COLO668 (cell line): ENCODE measurements at regions not wholly inside any gene's neighbourhood (a gene's known extent, or its start where the extent isn't known, plus 50 kb on each side); places are given as distances from the start of the nearest gene placed in this dataset.
"Not testable (repeated sequence)": the region's sequence is repeated elsewhere in the genome, so short reads cannot be mapped to it uniquely, and the experiment has no call there.

Experiments used
- DNase-seq: peaks from one replicate; lab custom pipeline; 2025; ENCODE audit not compliant: unreplicated experiment; lab: John Stamatoyannopoulos, UW

DNA sequence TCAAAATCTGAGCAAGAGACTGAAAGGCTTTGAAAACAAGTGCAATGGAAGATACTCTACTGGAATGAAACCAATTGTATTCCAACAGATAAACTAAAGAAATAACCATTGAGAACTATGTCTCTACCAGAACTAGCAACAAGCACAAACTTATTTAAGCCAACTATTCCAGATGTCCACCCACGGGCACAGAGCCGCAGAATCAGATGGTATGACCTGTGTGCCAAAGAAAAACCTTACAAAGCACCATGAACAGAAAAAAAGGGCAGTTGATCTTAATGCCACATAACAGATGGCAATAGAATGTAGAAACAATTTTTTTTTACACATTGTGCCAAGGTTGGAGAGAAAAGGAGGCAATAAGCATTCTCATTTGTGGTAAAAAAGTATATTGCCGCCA, 269.3 kb upstream of the ADGRL3 start:
- no peak for DNase-seq

DNA sequence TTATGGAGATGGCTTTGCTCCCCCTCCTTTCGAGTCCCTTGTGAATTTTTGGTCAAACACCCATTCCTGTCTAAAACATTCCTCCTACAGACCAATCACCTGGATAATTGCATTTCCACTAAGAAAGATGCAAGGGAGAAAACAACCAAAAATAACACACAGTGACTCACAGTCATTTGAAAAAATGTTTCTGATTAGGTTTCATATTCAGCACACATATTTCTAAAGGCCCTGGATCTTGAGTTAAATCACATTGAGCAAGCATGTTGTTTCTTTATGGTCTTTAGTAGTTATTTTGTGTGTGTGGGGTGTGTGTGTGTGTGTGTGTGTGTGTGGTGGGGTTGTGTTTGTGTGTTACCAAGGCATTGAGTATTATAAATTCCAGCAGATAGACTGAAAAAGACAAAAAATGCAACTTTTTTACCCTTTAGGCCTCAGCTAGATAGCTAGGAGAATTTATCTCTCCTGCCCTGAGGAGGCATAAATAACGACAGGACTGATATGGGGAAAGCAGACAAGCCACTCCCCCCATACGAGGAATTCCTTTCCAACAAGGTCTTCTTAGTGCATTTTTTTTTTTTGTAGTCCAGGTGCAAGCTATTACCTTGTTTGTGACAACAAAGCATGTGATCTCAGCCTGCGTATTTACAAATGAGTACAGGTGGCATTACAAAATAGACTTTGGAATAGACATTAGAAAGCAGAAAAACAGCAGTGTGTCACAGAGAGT, 265.4 kb upstream of the ADGRL3 start:
- DNase-seq: no peak

DNA sequence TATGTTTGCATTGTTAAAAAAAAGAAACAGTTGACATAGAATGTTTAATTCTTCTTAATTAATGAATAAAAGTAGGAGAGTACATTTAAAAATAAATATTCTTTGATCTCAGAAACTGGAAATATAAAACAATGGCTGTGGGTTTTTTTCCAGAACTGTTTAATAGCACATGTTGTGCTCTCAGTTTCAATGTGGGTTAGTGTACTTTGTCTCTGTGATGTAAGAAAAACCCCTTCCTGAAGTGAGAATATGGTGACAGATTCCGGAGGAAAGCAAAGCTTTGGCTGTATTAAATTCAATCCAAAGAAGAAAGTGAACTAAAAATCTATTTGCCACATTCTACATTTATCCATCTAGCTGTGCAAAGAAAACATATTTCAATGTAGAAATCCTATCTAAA, 261.9 kb upstream of the ADGRL3 start:
- DNase-seq: no peak

DNA sequence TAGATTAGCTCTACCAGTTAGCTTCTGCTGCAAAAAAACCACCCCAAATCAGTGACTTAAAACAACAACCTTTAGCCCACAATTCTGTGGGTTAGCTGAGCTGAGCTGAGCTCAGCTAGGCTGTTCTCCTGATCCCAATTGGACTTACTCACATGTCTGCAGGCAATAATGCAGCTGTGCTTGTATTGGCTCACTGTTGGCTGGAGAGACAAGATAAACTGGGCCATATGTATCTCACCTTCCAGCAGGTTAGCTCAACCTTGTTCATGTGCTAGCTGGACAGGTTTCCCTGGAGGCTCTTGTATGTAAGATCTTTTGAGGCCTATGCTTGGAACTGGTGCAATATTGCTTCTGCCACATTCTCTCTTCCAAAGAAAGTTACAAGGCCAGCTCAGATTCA, 261.5 kb upstream of the ADGRL3 start:
- DNase-seq: no peak

DNA sequence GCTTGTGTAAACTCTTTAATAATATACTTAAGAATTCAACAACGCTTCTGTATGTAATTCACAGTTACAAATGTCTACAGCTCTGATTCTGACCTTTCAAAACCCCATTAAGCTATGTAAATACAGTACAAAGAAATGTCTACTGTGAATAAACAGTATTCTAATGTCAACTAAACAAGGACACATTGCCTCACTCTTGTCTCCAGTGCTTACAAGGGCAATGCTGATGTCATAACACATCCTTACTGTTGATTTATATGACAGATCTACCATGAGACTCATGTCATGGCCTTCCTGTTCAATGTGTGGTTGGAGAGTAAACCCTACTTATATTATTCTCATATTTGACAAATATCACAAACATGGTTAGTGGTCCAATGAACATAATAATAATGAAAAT, 256.1 kb upstream of the ADGRL3 start:
- DNase-seq: no peak

DNA sequence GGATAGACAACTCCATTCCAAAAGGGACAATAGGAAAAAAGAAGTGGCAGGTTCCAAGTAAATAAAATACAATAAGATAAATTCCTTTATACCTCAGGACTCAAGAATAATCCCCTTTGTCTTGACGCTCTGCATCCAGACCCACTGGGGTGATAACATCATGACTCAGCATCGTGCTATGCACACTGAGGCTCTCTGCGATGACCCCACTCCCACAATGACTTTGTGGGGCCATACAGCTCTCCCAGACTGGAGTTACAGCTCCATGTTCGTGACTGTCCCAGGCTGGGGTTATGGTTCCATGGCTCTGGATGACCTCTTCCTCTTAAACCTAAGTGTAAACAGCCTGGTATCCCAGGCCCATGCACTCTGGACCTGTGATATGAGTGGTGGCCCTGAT, 254.5 kb upstream of the ADGRL3 start:
- no peak for DNase-seq

DNA sequence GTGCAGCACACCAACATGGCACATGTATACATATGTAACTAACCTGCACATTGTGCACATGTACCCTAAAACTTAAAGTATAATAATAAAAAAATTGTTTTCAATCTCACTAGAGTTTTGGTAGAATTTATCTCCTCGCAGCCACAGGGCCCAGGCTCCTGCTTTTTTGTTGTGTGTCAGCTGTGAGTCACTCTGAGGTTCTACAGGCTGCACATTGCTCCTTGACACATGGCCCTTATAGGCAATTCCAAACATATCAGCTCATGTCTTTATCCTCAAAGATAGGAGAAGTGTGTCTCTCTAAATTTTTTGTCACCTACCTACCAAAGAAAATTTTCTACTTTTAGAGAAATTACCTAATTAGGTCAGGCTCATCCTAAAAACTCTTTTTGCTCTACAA, 252.1 kb upstream of the ADGRL3 start:
- DNase-seq: no peak

DNA sequence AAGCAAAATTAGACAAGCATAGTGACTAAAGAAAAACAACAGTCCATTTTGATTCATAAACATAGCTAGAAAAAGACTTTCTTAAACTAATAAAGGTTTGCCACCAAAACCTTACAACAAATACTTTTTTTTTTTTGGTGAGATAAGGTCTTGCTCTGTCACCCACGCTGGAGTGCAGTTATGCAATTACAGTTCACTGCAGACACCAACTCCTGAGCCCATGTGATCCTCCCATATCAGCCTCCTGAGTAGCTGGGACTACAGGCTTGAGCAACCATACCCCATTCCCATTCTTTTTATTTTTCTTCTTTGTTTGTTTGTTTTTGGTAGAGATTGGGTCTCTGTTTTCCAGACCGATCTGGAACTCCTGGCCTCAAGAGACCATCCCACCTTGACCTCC, 247.2 kb upstream of the ADGRL3 start:
- DNase-seq: no peak

DNA sequence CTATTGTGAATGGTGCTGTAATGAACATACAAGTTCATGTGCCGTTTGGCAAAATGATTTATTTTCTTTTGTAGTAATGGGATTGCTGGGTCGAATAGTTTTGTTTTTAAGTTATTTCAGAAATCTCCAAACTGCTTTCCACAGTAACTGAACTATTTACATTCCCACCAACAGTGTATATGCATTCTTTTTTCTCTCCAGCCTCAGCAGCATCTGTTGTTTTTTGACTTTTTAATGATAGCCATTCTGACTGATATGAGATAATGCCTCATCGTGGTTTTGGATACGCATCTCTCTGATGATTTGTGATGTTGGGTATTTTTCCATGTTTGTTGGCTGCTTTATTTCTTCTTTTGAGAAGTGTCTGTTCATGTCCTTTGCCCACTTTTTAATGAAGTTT, 246.3 kb upstream of the ADGRL3 start:
- no peak for DNase-seq

DNA sequence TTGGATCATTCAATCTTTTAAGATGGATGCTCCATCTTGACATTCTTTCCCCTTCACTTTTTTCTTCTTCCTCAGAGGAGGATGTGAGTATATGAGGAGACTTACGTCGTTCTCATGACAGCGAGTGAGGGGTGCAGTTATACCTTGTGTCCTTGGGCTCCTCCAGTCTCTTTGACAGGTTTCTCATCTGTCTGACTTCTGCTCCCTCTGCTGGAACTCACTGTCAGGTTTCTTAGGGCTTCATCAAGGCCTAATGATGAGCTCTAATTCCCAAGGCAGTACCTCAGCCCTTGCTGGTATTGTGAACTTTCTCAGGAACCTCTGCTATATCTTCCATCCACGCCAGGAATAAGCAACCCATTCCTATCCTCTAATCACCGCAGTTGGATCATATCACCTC, 237.8 kb upstream of the ADGRL3 start:
- no peak for DNase-seq

DNA sequence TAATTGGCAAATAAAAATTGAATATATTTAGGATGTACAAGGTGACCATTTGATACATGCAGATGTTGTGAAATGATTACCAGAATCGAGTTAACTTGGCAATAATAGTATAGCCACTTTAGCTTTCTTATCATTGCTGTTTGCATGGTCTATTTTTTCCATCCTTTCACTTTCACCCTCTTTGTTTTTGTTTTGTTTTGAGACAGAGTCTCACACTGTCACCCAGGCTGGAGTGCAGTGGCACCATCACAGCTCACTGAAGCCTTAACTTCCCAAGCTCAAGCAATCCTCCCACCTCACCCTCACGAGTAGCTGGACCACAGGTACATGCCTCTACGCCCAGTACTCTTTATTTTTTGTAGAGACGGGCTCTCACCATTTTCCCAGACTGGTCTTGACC, 218.6 kb upstream of the ADGRL3 start:
- no peak for DNase-seq

DNA sequence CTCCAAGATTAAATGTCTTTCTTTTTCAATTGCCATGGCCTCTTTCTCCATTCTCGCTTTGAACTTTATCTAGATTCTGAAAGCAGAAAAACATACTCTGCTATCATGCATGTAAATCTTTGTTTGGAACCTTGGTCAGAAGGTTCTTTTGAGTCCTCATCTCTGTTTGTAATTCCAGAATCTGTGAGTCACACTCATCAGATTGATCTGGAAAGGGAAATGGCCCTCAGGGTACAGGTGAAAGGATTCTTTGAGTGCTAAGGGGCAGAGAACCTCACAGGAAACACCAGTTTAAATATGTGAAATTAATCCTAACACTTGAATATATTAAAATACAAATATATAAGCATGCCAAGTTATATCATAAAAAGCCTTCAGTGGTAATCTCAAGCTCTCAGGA, 211.0 kb upstream of the ADGRL3 start:
- no peak for DNase-seq

DNA sequence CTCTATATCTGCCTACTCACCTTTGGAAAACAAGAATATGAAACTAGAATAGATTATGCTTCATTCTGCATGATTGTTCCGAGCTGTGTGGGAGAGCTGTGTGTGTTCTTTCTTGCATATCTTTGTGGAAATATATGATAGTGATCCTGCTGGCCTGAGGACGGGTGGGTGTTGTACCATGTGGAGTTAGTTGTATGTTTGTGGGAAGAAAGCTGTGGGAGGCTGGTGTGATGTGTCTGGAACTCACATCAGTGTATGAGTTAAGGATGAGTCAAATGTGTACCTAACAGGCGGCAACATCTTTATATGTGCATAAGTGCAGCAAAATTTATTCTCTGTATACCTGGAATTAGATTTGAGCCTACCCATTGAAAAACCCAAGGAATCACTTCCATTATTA, 208.1 kb upstream of the ADGRL3 start:
- no peak for DNase-seq

DNA sequence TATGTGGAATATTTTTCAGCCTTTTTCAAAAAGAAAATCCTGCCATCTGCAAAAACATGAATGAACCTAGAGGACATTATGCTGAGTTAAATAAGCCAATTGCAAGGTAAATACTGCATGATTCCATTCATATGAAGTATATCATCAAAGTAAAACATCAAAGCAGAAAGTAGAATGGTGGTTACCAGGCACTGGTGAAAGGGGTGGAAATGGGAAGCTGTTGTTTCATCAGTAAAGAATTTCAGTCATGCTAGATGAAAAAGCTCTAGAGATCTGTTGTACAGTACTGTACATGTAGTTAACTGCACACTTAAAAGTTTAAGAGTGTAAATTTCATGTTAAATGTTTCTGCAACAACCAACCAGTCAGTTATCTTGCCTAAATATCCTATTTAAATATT, 196.8 kb upstream of the ADGRL3 start:
- no peak for DNase-seq

DNA sequence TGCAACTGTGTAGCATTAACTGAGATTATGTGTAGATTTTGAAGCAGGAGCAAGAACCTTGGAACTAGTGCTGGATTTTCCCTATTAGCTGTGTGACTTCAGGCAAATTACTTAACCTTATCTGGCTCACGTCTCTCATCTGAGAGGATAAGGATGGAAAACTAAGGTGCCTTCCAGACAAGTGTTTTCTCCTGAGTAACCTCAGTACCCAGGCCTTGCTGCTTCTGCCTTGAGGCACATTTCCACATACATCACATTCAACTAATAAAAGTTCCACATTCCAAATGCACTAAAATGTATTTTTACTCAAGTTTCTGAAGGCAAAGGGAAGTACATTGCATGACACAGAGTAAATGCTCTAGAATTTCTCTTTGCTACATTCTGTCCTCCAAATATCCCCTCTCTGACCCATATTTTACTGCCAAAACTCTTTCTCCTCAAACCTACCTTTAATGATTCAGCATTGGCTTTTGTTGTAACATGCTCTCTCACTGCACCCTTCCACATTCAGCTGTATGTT, 195.4 kb upstream of the ADGRL3 start:
- DNase-seq: no peak

DNA sequence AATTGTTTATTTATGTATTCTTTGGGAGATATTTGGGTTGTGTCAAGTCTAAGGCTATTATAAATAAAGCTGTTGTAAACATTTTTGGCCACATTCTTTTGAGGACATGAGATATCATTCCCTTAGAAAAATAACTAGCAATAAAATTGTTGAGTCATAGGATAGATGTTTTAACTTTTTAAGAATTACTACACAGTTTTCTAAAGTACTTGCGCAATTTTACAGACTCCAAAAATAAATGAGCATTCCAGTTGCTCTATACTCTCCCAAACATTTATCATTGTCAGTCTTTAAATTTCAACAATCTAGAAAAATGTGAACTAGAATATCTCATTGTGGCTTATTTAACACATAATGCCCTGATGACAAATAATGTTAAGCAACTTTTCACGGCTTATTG, 189.1 kb upstream of the ADGRL3 start:
- DNase-seq: no peak

DNA sequence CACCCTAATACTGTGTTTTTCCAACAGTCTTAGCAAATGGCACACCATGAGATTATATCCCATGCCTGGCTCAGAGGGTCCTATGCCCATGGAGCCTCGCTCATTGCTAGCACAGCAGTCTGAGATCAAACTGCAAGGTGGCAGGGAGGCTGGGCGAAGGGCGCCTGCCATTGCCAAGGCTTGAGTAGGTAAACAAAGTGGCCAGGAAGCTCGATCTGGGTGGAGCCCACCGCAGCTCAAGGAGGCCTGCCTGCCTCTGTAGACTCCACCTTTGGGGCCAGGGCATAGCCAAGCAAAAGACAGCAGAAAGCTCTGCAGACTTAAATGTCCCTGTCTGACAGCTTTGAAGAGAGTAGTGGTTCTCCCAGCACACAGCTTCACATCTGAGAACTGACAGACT, 188.2 kb upstream of the ADGRL3 start:
- DNase-seq: not testable (repeated sequence)

DNA sequence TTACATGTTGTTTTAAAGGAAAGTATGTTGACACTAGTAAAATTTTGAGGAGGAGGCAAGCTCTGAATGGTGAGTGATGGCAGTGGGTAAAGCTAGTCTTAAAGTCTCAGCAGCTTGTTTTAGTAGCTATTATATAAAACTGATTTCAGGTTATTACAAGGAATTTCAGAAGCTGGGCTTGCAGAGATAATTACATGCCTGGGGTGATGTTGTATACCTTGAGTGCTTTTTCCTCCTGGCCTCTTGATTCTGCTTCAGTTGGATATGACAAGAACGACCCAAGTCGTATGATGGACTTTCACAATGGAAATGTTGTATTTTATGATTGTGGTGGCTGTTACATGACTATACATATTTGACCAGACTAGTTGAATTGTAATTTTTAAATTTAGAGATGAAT, 175.5 kb upstream of the ADGRL3 start:
- DNase-seq: no peak

DNA sequence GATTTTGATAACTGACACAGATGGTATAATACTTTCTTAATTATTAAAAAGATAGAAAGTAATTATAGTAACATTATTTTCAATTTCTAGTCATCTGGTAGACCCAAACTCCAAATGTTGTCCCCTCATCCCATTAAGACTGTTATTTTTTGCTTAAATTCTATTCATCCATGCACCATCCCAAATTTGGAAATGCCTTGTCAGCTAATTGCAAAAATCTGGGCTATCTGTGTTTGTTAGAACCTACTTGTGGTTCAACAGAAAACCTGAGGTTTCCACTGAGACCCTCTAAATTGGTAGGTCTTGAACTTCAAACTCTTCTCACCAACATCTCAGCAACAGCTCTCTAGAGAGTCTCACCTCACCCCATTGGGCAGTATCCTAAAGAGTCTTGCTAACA, 172.2 kb upstream of the ADGRL3 start:
- DNase-seq: no peak

DNA sequence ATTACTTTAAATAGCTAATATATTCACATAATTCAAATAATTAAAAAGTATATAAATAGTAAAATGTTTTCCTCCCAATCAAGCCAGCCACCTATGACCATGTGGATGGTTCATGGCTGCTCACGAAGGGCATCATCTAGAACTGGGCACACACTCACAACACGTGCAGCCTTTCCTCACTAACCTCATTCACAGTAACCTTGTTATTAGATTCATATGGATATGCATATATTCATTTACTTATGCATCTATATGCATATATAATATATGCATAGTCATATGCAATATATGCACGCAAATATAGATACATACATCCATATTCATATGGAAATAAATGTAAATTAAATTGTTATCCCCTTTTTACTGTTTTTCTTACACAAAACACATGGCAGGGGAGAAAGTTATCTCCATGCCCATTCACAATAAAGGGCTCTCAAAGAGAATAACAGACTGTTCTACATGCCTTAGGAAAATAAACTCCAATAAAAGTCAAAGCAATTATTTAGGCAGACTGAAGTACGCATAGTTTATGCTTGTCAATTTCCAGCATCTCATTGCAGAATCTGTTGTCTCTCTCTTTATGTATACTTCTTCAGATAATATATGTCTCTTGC, 163.9 kb upstream of the ADGRL3 start:
- no peak for DNase-seq

DNA sequence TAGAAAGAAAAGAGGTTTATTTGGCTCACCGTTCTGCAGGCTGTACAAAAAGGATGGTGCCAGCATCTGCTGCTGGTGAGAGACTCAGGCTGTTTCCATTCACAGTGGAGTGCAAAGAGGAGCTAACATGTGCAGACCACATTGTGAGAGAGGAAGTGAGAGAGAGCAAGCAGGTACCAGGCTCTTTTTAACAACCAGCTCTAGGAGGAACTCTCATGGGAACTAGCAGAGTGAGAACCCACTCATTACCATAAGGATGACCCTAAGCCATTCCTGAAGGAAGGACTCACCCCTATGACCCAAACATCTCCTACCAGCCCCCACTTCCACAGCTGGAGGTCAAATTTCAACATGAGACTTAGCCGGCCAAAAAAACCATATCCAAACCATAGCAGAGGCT, 158.6 kb upstream of the ADGRL3 start:
- DNase-seq: no peak

DNA sequence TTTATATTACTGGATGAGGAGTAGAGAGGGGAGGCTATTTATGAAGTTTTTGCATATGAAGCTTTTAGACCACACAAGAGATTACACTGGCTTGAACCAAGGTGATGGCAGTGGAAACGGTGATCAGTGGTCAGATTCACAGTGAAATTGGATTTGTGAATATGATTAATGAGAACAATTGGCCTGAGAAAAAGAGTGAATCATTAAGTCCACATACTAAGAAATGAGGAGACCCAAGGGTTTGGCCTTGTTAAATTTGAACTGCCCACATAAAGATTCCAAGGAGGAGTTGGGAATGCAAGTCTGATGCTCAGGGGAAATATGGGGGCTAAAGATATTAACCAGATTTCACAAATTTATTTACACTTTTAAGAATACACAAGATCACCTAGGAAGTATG, 155.3 kb upstream of the ADGRL3 start:
- DNase-seq: no peak

DNA sequence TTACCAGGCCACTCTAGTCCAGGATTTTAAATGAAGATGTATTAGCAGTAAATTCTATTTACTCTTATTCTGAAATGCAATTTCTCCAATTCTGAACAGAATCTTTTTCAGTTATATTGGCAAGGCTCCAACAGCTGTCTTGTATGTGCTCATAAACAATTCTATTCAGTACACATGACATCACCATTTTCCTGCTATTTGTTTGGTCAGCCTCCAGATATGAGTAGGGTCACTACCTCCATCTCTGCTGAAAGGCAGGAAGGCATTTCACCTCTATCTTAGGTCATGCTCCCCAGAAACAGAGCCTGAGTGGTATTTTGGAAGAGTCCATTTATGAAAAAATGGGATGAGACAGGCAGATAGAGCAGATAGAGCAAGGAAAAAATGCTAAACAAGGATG, 151.1 kb upstream of the ADGRL3 start:
- no peak for DNase-seq
